Activated naive CD8-positive, alpha-beta T cell treated with anti-CD3 and anti-CD28 coated beads, Interleukin-2, amount 50 U/mL, for 24 hours (primary cell): ENCODE measurements at regions not wholly inside any gene's neighbourhood (a gene's known extent, or its start where the extent isn't known, plus 50 kb on each side); places are given as distances from the start of the nearest gene placed in this dataset.

Experiments
- ATAC-seq: fragments of 150-1000 bp; cut with Tn5 transposase; one replicate; pipeline ENCODE4 v1.10.0; 2021
- DNase-seq: peaks from one replicate; pipeline ENCODE4 v3.0.0; 2021
- H3K27ac Mint-ChIP-seq: one replicate; pipeline ENCODE4 v1.8.0; 2021; ENCODE audit warnings: mild to moderate bottlenecking, mixed read lengths
- H3K27me3 Mint-ChIP-seq: one replicate; pipeline ENCODE4 v1.8.0; 2021; ENCODE audit warnings: mixed read lengths
- H3K36me3 Mint-ChIP-seq: one replicate; pipeline ENCODE4 v1.8.0; 2021; ENCODE audit warnings: low read depth, mixed read lengths
- H3K4me1 Mint-ChIP-seq: one replicate; pipeline ENCODE4 v1.8.0; 2021; ENCODE audit warnings: mixed read lengths
- H3K4me3 Mint-ChIP-seq: one replicate; pipeline ENCODE4 v1.8.0; 2021; ENCODE audit warnings: mild to moderate bottlenecking, moderate library complexity, mixed read lengths
- H3K9me3 Mint-ChIP-seq: one replicate; pipeline ENCODE4 v1.8.0; 2021; ENCODE audit warnings: mixed read lengths

DNA sequence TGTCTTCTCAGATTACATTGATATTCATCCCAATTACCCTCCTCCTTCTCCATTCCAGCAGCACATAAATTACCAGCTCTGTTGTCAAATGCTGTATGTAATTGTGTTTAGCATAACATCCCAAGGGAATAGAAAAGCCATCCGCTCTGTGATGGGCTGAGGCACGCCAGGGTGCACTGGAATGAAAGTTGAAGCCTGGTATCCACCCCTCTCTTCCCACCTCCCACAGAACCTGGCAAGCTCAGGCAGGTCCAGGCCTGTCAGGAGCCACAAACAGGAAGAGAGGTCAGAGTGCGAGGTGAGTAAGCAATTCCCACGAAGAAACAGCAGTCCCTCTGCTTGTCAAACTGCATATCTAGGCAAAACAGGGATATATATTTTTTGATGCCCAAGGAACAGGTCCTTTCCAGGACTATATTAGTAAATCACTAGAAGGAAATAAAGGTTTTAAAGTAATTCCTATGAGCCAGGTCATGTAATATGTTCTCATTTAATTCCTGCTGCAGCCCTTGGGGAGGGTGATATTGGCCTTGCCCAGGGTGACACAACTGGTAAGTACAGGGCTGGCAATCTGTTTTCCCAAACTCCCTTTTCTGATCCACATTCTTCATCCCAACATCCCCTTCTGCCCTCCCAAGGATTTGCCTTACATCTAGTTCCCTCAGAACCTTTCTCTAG lies 155.6 kb upstream of the GHITM start:
- Mint-ChIP-seq H3K27me3 (peaks cover 2% of the 10 kb centered on the region), H3K36me3 (no peaks in the 10 kb centered on the region), H3K9me3 (no peaks in the 10 kb centered on the region), H3K4me1 (no peaks in the 10 kb centered on the region), H3K27ac (no peak overlapping the region), H3K4me3 (no peak overlapping the region)
- DNase-seq (no peak), ATAC-seq (no peak)

DNA sequence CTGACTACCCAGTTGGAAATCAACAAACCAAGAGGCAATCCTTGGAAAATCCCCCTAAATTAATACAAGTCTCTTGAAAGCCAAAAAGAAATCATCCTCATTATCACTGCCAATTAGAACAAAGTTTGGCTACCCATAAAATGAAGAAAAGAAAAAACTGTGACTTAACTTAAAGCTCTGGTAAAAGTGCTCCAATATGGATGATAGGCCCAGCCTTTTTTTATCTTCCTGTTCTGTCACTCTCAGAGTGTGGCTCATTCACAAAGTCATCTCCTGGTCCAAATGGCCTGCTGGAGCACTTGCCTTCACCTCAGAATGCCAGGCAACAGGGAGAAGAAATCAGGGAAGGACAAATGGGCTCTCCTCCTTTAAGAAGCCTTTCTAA lies 155.1 kb upstream of the GHITM start:
- Mint-ChIP-seq H3K27ac (no peak overlapping the region), H3K36me3 (no peaks in the 10 kb centered on the region), H3K4me3 (no peak overlapping the region), H3K9me3 (no peaks in the 10 kb centered on the region), H3K4me1 (no peaks in the 10 kb centered on the region), H3K27me3 (peaks cover 2% of the 10 kb centered on the region)
- DNase-seq (no peak), ATAC-seq (no peak)

GRCh38 chr10:83986800-83987199 lies 152.5 kb upstream of the GHITM start:
- no peak overlapping the region for H3K4me3 Mint-ChIP-seq
- no peak overlapping the region for H3K27ac Mint-ChIP-seq
- peaks cover 2% of the 10 kb centered on the region for H3K27me3 Mint-ChIP-seq
- H3K4me1 Mint-ChIP-seq, result no peaks in the 10 kb centered on the region
- no peaks in the 10 kb centered on the region for H3K9me3 Mint-ChIP-seq
- no peaks in the 10 kb centered on the region for H3K36me3 Mint-ChIP-seq
- DNase-seq (no peak), ATAC-seq (no peak)

DNA sequence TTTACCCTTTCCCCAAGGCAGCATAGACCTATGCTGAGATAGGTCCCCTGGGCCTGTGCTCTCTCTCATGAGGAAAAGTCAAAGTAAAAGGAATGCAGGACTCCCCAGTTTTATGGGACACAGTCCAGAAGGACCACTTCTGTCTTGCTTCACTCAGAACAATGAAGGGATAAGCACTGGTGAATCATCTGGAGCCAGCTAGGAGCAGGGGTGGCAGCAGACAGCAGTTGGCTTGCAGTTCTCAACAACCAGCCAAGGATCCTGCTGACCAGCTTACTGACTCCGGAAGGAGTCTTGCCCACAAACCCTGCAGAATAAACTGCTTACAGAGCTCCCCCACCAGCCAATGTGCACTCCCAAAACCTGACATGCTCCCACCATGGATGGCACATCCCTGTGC lies 152.1 kb upstream of the GHITM start:
- Mint-ChIP-seq H3K27ac (no peak overlapping the region), H3K4me3 (no peak overlapping the region), H3K4me1 (no peaks in the 10 kb centered on the region), H3K9me3 (no peaks in the 10 kb centered on the region), H3K27me3 (peaks cover 2% of the 10 kb centered on the region), H3K36me3 (no peaks in the 10 kb centered on the region)
- no peak for ATAC-seq
- no peak for DNase-seq

- Mint-ChIP-seq H3K36me3 (no peaks in the 10 kb centered on the region), H3K27me3 (peaks cover 2% of the 10 kb centered on the region), H3K4me1 (no peaks in the 10 kb centered on the region), H3K27ac (no peak overlapping the region), H3K9me3 (no peaks in the 10 kb centered on the region), H3K4me3 (no peak overlapping the region)
- no peak for DNase-seq
- ATAC-seq, result no peak
These were observed 150.9 kb upstream of the GHITM start for GRCh38 chr10:83988435-83988834.

DNA sequence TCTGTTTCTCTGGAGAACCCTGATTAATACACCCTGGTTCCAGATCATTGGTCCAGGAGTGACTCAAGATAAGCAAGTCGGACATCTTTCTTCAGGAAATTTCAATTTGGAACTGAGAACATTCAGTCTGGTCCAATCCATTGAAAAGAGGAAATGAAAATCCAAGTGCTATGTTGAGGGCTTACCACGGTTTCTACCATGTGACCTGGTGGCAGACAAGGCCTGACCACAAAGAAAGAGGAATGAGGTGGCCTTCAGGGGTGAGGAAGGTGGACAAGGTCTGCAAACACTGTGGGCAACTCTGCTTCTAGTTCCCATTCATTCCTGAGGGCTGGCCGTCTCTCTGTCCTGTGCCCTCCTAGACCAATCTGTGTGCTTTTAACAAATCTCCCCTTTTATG lies 149.2 kb upstream of the GHITM start:
- Mint-ChIP-seq H3K9me3 (no peaks in the 10 kb centered on the region), H3K36me3 (no peaks in the 10 kb centered on the region), H3K27me3 (peaks cover 2% of the 10 kb centered on the region), H3K4me3 (no peak overlapping the region), H3K27ac (no peak overlapping the region), H3K4me1 (no peaks in the 10 kb centered on the region)
- no peak for DNase-seq
- ATAC-seq, result no peak

GRCh38 chr10:83991986-83992753 lies 147.1 kb upstream of the GHITM start:
- Mint-ChIP-seq H3K27ac (no peak overlapping the region), H3K9me3 (no peaks in the 10 kb centered on the region), H3K36me3 (no peaks in the 10 kb centered on the region), H3K4me3 (no peak overlapping the region), H3K4me1 (no peaks in the 10 kb centered on the region), H3K27me3 (no peaks in the 10 kb centered on the region)
- ATAC-seq (no peak), DNase-seq (peak; percentile 9)

GRCh38 chr10:83994325-83994724 lies 145.0 kb upstream of the GHITM start:
- no peak for ATAC-seq
- H3K27ac Mint-ChIP-seq, result no peak overlapping the region
- H3K4me1 Mint-ChIP-seq, result no peaks in the 10 kb centered on the region
- H3K36me3 Mint-ChIP-seq, result no peaks in the 10 kb centered on the region
- no peaks in the 10 kb centered on the region for H3K27me3 Mint-ChIP-seq
- H3K9me3 Mint-ChIP-seq, result no peaks in the 10 kb centered on the region
- H3K4me3 Mint-ChIP-seq, result no peak overlapping the region
- DNase-seq, result no peak

- no peaks in the 10 kb centered on the region for H3K9me3 Mint-ChIP-seq
- H3K27me3 Mint-ChIP-seq, result no peaks in the 10 kb centered on the region
- no peaks in the 10 kb centered on the region for H3K36me3 Mint-ChIP-seq
- ATAC-seq, result no peak
- no peak overlapping the region for H3K4me3 Mint-ChIP-seq
- H3K4me1 Mint-ChIP-seq, result no peaks in the 10 kb centered on the region
- DNase-seq, result no peak
- no peak overlapping the region for H3K27ac Mint-ChIP-seq
These were observed 143.5 kb upstream of the GHITM start for GRCh38 chr10:83995738-83996331.

DNA sequence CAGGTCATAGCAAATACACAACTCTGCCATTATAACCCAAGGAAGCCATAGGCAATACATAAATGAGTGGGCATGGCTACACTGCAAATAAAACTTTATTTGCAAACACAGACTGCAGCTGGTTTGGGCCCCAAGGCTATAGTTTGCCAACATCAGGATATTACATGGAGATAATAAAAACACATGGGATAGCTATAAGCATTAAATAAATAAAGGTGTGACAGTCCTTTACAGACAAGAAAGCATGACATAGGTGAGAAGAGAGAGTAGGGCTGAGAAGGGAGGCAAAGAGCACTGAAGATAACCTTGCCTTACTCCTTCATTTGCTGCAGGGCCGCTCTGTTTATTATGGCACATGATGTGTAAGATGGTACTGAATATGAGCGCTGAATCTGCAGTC lies 135.1 kb upstream of the GHITM start:
- peaks cover 4% of the 10 kb centered on the region for H3K27me3 Mint-ChIP-seq
- no peak overlapping the region for H3K4me3 Mint-ChIP-seq
- H3K36me3 Mint-ChIP-seq, result no peaks in the 10 kb centered on the region
- H3K9me3 Mint-ChIP-seq, result no peaks in the 10 kb centered on the region
- no peak overlapping the region for H3K27ac Mint-ChIP-seq
- no peaks in the 10 kb centered on the region for H3K4me1 Mint-ChIP-seq
- ATAC-seq (no peak), DNase-seq (no peak)

DNA sequence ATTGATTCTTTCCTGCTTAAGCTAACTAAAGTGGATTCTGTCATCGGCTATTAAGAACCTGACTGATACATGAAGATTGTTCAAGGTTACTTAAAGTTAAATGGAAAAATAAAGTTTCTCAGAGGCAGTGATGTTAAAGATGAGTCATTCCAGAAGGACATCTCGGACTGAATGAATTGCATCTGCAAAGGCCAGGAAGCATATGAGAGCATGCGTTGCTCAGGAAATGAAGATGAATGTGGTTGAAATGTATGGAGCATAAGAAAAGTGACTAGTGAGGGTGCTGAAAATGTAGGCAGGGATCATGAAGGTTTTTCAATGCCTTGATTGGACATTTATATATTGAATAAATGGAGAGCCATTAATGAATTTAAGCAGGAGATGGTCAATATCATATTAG lies 133.9 kb upstream of the GHITM start:
- DNase-seq, result no peak
- no peak overlapping the region for H3K27ac Mint-ChIP-seq
- no peaks in the 10 kb centered on the region for H3K4me1 Mint-ChIP-seq
- H3K9me3 Mint-ChIP-seq, result no peaks in the 10 kb centered on the region
- no peaks in the 10 kb centered on the region for H3K36me3 Mint-ChIP-seq
- no peak overlapping the region for H3K4me3 Mint-ChIP-seq
- peaks cover 7% of the 10 kb centered on the region for H3K27me3 Mint-ChIP-seq
- no peak for ATAC-seq

DNA sequence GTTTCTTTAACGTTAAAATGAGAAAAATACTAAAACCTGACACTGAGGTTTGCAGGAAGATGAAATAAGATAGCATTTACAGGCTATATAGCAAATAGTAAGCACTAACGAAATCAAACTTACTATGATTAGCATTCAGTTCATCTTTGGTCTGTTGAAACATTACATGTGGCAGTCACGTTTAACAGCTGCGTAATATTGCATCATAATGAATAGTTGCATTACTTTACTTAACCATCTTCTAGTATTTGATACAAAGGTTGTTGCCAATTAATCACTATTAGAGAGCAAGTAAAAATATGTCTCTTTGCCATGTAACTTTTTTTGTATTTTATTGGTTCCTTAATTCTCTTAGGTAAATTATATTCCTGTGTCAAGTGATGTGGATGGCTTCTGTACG lies 131.8 kb upstream of the GHITM start:
- Mint-ChIP-seq H3K4me3 (no peak overlapping the region), H3K27ac (no peak overlapping the region), H3K9me3 (no peaks in the 10 kb centered on the region), H3K36me3 (no peaks in the 10 kb centered on the region), H3K4me1 (no peaks in the 10 kb centered on the region), H3K27me3 (peaks cover 7% of the 10 kb centered on the region)
- DNase-seq (no peak), ATAC-seq (no peak)

- H3K36me3 Mint-ChIP-seq, result no peaks in the 10 kb centered on the region
- H3K27me3 Mint-ChIP-seq, result peaks cover 7% of the 10 kb centered on the region
- peak; percentile 54 for DNase-seq
- no peaks in the 10 kb centered on the region for H3K4me1 Mint-ChIP-seq
- H3K4me3 Mint-ChIP-seq, result no peak overlapping the region
- H3K9me3 Mint-ChIP-seq, result no peaks in the 10 kb centered on the region
- no peak overlapping the region for H3K27ac Mint-ChIP-seq
- ATAC-seq, result no peak
These were observed 130.4 kb upstream of the GHITM start for GRCh38 chr10:84008878-84009277.

- Mint-ChIP-seq H3K36me3 (no peaks in the 10 kb centered on the region), H3K4me1 (no peaks in the 10 kb centered on the region), H3K9me3 (no peaks in the 10 kb centered on the region), H3K27me3 (peaks cover 10% of the 10 kb centered on the region), H3K27ac (no peak overlapping the region), H3K4me3 (no peak overlapping the region)
- no peak for DNase-seq
- ATAC-seq, result no peak
These were observed 126.9 kb upstream of the GHITM start for GRCh38 chr10:84012431-84012830.

DNA sequence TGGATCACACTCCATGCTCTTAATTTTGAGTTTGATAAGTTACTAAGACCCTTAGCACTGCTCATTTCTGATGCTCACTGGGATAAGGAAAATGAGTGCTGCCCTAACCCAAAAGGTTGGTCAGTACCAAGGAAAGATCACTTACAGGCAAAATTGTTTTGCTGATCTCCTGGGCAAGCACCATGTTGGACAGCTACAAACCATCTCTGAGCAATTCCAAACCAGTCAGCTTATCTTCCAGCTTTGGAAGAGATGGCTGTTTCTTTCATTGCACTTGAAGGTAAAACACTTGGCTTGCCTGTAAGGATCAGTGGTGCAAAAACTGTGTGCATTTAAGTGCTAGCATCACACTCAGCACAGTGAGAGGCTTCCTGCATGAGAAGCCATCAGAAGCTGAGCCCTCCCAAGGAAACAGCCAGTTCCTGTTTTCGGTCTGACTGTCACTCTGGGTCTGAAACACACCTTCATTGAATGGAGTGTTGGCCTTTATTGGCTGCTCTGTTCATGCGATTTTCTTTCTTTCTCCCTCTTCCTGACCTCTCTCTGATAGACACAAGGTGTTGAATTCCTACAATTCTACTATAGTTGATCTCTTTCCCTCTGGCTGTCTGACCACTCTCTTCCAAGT lies 126.4 kb upstream of the GHITM start:
- H3K4me3 Mint-ChIP-seq, result no peak overlapping the region
- H3K27ac Mint-ChIP-seq, result no peak overlapping the region
- no peaks in the 10 kb centered on the region for H3K4me1 Mint-ChIP-seq
- no peaks in the 10 kb centered on the region for H3K9me3 Mint-ChIP-seq
- H3K36me3 Mint-ChIP-seq, result no peaks in the 10 kb centered on the region
- DNase-seq, result no peak
- no peak for ATAC-seq
- peaks cover 13% of the 10 kb centered on the region for H3K27me3 Mint-ChIP-seq
